ENCODE measurements at regions not wholly inside any gene's neighbourhood (a gene's known extent, or its start where the extent isn't known, plus 50 kb on each side); places are given as distances from the start of the nearest gene placed in this dataset.

- TF ChIP-seq CTCF (conservative IDR thresholded peaks at IDR 0.05 in 1 of 2, IDR thresholded peaks at IDR 0.05 in 1 of 2; ENCODE audit: extremely low read depth in 1 of 2, insufficient read depth in 1 of 2, low read depth in 1 of 2, low read length in 2 of 2) (no peak), EZH2 (IDR thresholded peaks at IDR 0.05; ENCODE audit: borderline replicate concordance, low read length) (no peak)
Measured at GRCh38 chr3:110858549-110858948, 213.1 kb upstream of the NECTIN3 start.

Data from mammary epithelial cell (primary cell).